8988T (cell line): ENCODE measurements at regions not wholly inside any gene's neighbourhood (a gene's known extent, or its start where the extent isn't known, plus 50 kb on each side); places are given as distances from the start of the nearest gene placed in this dataset.
A peak's percentile ranks its signal among the peaks of the same experiment; 100 is the strongest.
"Not testable (repeated sequence)": the region's sequence is repeated elsewhere in the genome, so short reads cannot be mapped to it uniquely, and the experiment has no call there.

ENCODE experiments used
- DNase-seq: peaks from one replicate; pipeline ENCODE4 v3.0.0; 2011

- DNase-seq, result no peak
Observed at GRCh38 chr6:112665114-112665513, 318.0 kb downstream of the RFPL4B start.

GRCh38 chr6:112665815-112666214 lies 318.7 kb downstream of the RFPL4B start:
- DNase-seq, result no peak

GRCh38 chr6:112667427-112667826 lies 320.3 kb downstream of the RFPL4B start:
- no peak for DNase-seq

GRCh38 chr6:112680091-112680490 lies 333.0 kb downstream of the RFPL4B start:
- no peak for DNase-seq

- no peak for DNase-seq
Observed at GRCh38 chr6:112682071-112682470, 334.9 kb downstream of the RFPL4B start.

GRCh38 chr6:112683106-112683505 lies 336.0 kb downstream of the RFPL4B start:
- DNase-seq, result no peak

- no peak for DNase-seq
Observed at GRCh38 chr6:112683926-112684325, 336.8 kb downstream of the RFPL4B start.

- DNase-seq, result not testable (repeated sequence)
Observed at GRCh38 chr6:112685521-112686220, 338.5 kb downstream of the RFPL4B start.

GRCh38 chr6:112688487-112689165 lies 341.5 kb downstream of the RFPL4B start:
- not testable (repeated sequence) for DNase-seq

- DNase-seq, result not testable (repeated sequence)
Observed at GRCh38 chr6:112689183-112689858, 342.2 kb downstream of the RFPL4B start.

- DNase-seq, result no peak
Observed at GRCh38 chr6:112690497-112691202, 343.5 kb downstream of the RFPL4B start.

- DNase-seq, result peak; percentile 6
Observed at GRCh38 chr6:112691289-112691688, 344.2 kb downstream of the RFPL4B start.

GRCh38 chr6:112695001-112695400 lies 347.9 kb downstream of the RFPL4B start:
- DNase-seq, result no peak

GRCh38 chr6:112697265-112697664 lies 350.1 kb downstream of the RFPL4B start:
- no peak for DNase-seq

- no peak for DNase-seq
Observed at GRCh38 chr6:112701201-112701600, 354.1 kb downstream of the RFPL4B start.

- no peak for DNase-seq
Observed at GRCh38 chr6:112710710-112711109, 363.6 kb downstream of the RFPL4B start.

- DNase-seq, result no peak
Observed at GRCh38 chr6:112713402-112713801, 366.3 kb downstream of the RFPL4B start.

- DNase-seq, result no peak
Observed at GRCh38 chr6:112717401-112717800, 370.3 kb downstream of the RFPL4B start.

- no peak for DNase-seq
Observed at GRCh38 chr6:112717856-112718255, 370.7 kb downstream of the RFPL4B start.

- no peak for DNase-seq
Observed at GRCh38 chr6:112725541-112726085, 378.5 kb downstream of the RFPL4B start.

- no peak for DNase-seq
Observed at GRCh38 chr6:112735129-112735528, 388.0 kb downstream of the RFPL4B start.

- no peak for DNase-seq
Observed at GRCh38 chr6:112739766-112740165, 392.6 kb downstream of the RFPL4B start.

GRCh38 chr6:112743323-112743722 lies 396.2 kb downstream of the RFPL4B start:
- DNase-seq, result no peak
